Esophagus squamous epithelium (tissue), 4 donors: ENCODE measurements at regions not wholly inside any gene's neighbourhood (a gene's known extent, or its start where the extent isn't known, plus 50 kb on each side); places are given as distances from the start of the nearest gene placed in this dataset.

Experiments
- POLR2A ChIP-seq, 4 donors: fragments of 450-650 bp; IDR thresholded peaks; one replicate each; pipeline ENCODE4 v1.6.1; 2017; ENCODE audit warnings: antibody characterized with exemption in 4 of 4, mild to moderate bottlenecking in 4 of 4, moderate library complexity in 3 of 4
- TF ChIP-seq, protein P1 (sequence below), 6 experiments: fragments of 450-650 bp in 4 of 6; fragments of 200-600 bp in 2 of 6; sonication (generic) in 2 of 6; IDR thresholded peaks; one replicate each; pipeline ENCODE4 v1.5.1; 2016 to 2019; ENCODE audit warnings: antibody characterized with exemption in 6 of 6, mild to moderate bottlenecking in 4 of 6, moderate library complexity in 4 of 6

DNA sequence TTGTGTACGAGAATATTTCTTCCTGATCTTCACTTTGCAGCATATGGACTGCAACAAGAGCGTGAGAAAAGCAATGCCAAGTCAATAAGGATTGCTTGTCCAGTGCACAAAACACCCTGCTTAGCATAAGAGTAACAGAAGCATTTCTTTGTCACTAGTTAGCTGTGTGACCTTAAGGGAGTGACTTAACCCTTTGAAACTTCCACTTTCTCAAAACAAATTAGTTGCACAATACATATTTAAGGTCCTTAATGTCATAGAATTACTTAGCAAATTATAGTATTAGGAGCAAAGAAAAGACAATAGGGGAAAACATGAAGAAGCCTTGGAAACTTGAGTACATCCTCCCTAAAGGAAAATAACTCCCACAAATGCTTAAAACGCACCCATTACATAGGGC is 230.1 kb downstream of the RNF152 start:
- TF ChIP-seq POLR2A (IDR thresholded peaks at IDR 0.05): no peak
- TF ChIP-seq, protein P1, sequence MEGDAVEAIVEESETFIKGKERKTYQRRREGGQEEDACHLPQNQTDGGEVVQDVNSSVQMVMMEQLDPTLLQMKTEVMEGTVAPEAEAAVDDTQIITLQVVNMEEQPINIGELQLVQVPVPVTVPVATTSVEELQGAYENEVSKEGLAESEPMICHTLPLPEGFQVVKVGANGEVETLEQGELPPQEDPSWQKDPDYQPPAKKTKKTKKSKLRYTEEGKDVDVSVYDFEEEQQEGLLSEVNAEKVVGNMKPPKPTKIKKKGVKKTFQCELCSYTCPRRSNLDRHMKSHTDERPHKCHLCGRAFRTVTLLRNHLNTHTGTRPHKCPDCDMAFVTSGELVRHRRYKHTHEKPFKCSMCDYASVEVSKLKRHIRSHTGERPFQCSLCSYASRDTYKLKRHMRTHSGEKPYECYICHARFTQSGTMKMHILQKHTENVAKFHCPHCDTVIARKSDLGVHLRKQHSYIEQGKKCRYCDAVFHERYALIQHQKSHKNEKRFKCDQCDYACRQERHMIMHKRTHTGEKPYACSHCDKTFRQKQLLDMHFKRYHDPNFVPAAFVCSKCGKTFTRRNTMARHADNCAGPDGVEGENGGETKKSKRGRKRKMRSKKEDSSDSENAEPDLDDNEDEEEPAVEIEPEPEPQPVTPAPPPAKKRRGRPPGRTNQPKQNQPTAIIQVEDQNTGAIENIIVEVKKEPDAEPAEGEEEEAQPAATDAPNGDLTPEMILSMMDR (IDR thresholded peaks at IDR 0.05): no peak
